ENCODE measurements at regions not wholly inside any gene's neighbourhood (a gene's known extent, or its start where the extent isn't known, plus 50 kb on each side); places are given as distances from the start of the nearest gene placed in this dataset.

- FAIRE-seq, result no peak
Measured at GRCh38 chr4:26021417-26022345, 107.7 kb downstream of the SMIM20 start.

- FAIRE-seq, result no peak
Measured at GRCh38 chr4:26022346-26023202, 108.6 kb downstream of the SMIM20 start.

- no peak for FAIRE-seq
Measured at GRCh38 chr4:26023203-26023972, 109.4 kb downstream of the SMIM20 start.

GRCh38 chr4:26024079-26024478 lies 110.1 kb downstream of the SMIM20 start:
- no peak for FAIRE-seq

- no peak for FAIRE-seq
Measured at GRCh38 chr4:26028133-26028792, 114.2 kb downstream of the SMIM20 start.

- FAIRE-seq, result no peak
Measured at GRCh38 chr4:26028793-26029567, 115.0 kb downstream of the SMIM20 start.

- FAIRE-seq, result no peak
Measured at GRCh38 chr4:26029568-26030131, 115.6 kb downstream of the SMIM20 start.

GRCh38 chr4:26030260-26030667 lies 116.2 kb downstream of the SMIM20 start:
- FAIRE-seq, result no peak

- FAIRE-seq, result no peak
Measured at GRCh38 chr4:26030780-26031179, 116.8 kb downstream of the SMIM20 start.

- no peak for FAIRE-seq
Measured at GRCh38 chr4:26031704-26032103, 117.7 kb downstream of the SMIM20 start.

- FAIRE-seq, result no peak
Measured at GRCh38 chr4:26032142-26032541, 118.1 kb downstream of the SMIM20 start.

- no peak for FAIRE-seq
Measured at GRCh38 chr4:26032630-26033317, 118.8 kb downstream of the SMIM20 start.

- no peak for FAIRE-seq
Measured at GRCh38 chr4:26033389-26033788, 119.4 kb downstream of the SMIM20 start.

GRCh38 chr4:26034849-26035248 lies 120.8 kb downstream of the SMIM20 start:
- FAIRE-seq, result no peak

- FAIRE-seq, result no peak
Measured at GRCh38 chr4:26035921-26036320, 121.9 kb downstream of the SMIM20 start.

GRCh38 chr4:26039639-26040359 lies 125.8 kb downstream of the SMIM20 start:
- FAIRE-seq, result no peak

- no peak for FAIRE-seq
Measured at GRCh38 chr4:26044524-26044923, 130.5 kb downstream of the SMIM20 start.

GRCh38 chr4:26044983-26045382 lies 131.0 kb downstream of the SMIM20 start:
- no peak for FAIRE-seq

GRCh38 chr4:26047795-26048194 lies 133.8 kb downstream of the SMIM20 start:
- no peak for FAIRE-seq

GRCh38 chr4:26048378-26048882 lies 134.4 kb downstream of the SMIM20 start:
- FAIRE-seq, result no peak

Data from A204.1 (cell line).